Activated CD4-positive, alpha-beta T cell treated with anti-CD3 and anti-CD28 coated beads for 24 hours (primary cell): ENCODE measurements at regions not wholly inside any gene's neighbourhood (a gene's known extent, or its start where the extent isn't known, plus 50 kb on each side); places are given as distances from the start of the nearest gene placed in this dataset.
"Not testable (repeated sequence)": the region's sequence is repeated elsewhere in the genome, so short reads cannot be mapped to it uniquely, and the experiment has no call there.

Experiments
- DNase-seq, 2 donors: peaks; one replicate each; pipeline ENCODE4 v3.0.0-alpha.2; 2020; ENCODE audit warnings: low read depth in 2 of 2

DNA sequence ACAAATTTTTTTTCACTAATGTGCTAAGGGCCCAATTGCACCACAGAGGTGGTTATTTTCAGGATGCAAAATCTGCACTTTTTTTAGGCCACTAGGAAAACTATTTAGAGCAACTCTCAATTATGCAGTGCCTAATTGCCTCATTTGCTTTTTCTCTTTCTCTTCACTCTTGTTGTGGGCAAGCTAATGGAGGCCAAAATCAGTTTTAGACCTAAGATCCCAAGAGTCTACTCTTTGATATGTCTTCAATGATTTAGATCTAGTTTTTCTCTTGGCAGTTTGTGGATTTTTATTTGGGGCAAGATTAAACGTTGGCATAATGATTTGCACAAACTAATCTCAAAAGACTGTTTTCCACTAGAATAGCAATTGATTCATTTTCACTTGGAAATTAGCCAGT lies 1996.9 kb downstream of the LRRC4C start:
- DNase-seq, result no peak

DNA sequence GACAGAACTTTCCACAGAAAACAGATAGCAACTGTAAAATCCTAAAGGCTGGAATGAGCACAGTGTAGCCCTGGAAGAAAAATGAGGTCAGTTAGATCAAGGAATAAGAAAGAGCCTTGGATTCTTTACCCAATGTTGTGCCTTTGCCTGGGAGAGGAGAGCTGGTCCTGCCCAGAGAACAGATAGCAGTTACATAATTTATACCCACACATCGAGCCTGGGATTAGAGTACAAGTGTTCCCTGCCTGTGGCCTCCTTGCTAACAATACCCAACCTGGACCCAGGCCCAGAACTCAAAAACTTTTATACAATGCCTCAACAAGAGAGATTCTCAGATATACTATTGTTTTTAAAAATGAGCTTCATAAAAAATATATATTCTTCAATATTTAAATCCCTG lies 1998.4 kb downstream of the LRRC4C start:
- no peak for DNase-seq

DNA sequence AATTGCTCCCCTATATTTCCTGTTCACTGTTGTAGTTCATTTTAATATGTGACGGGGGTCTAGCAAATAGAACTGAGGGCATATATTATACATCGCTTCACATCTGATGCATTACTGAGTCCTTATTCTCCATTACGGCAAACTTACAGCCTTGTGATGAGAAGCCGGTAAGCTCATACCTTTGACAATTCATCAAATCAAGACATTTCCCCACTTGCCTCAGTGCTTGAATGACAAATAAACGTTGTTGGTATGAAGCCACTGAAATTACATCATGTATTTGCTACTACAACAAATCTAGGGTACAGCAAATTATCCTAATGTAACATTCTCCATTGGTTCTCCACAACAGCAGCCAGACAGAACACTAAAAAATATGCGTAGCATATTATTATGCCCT lies 1999.8 kb downstream of the LRRC4C start:
- no peak for DNase-seq

DNA sequence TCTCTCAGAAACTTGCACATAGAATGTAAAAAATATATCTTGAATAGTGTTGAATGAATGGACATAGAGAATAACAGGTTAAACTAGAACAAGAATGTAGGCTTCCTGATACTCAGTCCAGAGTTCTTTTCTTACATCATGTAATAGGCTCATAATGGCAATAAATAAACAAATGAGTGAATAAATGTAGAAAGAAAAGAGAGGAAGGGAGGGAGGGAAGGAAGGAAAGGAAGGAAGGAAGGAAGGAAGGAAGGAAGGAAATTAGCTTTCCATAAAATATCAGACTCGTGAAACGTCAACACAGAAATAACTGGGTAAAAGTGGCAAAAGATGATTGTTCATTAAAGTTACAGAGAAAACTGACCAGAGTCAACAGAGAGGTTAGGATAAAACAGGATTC lies 2001.0 kb downstream of the LRRC4C start:
- no peak for DNase-seq

DNA sequence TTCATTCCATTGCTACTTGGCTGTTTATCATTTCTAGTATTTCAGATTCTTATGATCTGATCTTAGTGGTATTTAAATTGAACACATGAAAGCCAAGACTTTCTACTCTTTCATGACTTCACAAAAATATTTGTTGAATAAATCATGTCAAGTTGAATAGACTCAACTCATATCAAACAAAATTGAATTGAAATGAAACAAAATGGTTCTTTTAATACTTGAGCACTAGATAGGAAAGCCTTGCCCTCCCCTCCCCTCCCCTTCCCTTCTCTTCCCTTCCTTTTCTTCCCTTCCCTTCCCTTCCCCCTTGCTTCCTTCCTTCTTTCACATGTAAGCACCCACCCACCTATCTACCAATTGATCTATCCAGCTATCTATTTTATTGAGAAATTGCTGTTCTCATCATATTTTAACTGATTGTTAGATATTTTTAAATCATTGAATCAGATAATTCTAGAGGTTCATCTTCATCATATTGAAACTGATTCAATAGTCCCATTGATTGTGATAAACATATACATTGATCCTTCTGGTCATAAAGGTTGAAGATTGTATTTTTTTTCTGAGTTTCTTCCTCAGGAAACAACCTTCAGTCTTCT lies 2015.9 kb downstream of the LRRC4C start:
- DNase-seq, result no peak

DNA sequence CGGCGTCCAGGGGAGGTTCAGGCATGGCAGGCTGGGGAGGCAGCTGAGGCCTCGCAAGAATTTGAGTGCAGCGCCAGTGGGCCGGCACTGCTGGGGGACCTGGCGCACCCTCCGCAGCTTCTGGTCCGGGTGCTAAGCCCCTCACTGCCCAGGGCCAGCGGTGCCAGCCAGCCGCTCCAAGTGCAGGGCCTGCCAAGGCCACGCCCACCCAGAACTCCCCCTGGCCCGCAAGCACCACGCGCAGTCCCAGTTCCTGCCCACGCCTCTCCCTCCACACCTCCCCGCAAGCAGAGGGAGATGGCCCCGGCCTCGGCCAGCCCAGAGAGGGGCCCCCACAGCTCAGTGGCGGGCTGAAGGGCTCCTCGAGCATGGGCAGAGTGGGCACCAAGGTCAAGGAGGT lies 2017.3 kb downstream of the LRRC4C start:
- no peak for DNase-seq

DNA sequence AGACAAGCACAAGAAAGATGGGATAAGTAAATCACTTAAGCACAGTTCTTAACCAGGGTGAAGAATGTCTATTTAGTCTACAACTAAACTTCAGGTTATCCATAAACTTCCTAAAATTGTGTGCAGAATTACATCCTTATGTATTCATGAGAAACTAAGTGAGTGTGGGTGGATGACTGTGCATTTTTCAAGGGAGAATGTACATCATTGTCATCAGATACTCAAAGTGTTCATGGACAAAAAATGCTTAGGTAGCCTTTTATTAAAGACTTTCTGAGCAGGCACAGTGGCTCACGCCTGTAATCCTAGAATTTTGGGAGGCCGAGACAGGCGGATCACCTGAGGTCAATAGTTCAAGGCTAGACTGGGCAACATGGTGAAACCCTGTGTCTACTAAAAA lies 2023.8 kb downstream of the LRRC4C start:
- no peak for DNase-seq

DNA sequence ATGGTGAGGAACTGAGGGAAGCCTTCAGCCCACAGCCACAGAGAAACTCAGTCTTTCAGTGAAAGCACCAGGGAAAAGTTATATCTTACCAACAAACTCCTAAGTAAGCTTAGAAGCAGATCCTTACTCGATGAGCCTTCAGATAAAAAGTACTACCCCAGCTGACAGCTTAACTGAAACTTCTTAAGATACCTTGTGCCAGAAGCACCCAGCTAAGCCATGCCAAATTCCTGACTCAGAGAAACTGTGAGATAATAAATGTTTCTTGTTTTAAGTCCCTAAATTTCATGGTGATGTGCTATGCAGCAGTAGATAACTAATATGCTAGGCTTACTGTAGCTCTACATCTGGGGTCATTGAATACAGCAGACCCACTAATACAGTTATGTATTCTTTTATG lies 2025.0 kb downstream of the LRRC4C start:
- DNase-seq, result no peak

DNA sequence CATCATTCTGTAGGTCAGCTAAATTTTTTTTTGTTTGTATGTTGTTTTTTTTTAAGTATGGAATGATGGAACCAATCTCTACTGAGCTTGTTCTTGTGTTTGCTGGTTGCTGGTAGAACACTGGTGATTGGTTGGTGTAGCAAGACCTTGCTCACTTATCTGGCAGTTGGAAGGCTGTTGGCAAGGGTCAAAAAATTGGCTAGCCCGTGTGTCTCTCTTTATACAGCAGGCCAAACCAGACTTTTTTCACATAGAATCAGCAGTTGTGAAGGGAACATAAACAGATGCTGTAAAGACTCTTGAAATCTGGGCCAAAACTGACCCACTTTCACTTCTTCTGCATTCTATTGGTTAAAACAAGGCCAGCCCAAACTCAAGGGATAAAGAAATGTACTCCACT lies 2026.5 kb downstream of the LRRC4C start:
- no peak for DNase-seq

DNA sequence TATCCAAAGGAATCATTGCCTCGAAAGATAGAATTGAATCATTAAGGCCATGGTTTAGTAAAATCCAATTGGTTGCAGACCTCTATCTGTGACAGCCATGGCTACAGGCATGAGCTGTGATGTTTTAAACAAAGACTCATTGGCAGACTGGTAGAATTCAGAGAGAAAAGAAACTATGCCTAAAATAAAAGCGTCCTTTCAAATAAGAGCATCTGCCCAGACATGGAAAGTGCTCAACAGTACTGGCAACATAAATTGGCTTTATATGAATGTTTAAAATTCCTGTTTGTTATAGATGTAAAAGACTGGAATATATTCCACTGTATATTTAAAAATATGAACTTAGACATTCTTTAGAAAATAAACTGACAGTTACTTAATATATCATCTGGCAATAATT lies 2034.2 kb downstream of the LRRC4C start:
- DNase-seq, result no peak

DNA sequence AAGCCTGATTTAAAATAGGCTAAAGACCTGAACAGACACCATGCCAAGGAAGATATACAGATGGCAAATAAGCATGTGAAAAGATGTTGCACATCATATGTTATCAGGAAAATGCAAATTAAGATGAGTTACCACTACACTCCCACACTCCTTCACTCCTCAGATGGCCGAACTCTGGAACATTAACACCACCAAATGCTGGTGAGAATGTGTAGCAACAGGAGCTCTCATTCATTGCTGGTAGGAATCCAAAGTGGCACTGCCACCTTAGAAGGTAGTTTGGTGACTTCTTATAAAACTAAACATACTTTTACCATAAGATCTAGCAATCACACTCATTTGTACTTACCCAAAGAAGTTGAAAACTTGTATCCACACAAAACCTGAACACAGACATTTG lies 2047.3 kb downstream of the LRRC4C start:
- DNase-seq, result no peak

DNA sequence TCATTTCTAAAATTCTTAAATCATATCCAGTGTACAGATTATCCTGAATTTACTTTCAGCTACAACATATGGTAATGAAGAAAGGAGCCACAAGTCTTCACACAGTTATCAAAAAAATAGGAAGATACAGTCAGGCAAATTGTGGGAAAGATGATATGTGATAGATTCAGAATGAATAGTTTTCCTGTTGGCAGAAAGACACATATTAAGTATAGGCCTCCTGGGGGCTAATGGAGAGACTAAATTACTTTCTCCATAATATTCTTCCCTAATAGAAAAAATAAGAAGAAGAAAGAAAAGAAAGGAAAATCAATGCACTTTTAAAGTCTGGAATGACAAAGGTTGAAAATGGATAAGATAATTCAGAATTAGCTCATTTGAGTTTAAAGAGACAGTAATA lies 2073.5 kb downstream of the LRRC4C start:
- no peak for DNase-seq

DNA sequence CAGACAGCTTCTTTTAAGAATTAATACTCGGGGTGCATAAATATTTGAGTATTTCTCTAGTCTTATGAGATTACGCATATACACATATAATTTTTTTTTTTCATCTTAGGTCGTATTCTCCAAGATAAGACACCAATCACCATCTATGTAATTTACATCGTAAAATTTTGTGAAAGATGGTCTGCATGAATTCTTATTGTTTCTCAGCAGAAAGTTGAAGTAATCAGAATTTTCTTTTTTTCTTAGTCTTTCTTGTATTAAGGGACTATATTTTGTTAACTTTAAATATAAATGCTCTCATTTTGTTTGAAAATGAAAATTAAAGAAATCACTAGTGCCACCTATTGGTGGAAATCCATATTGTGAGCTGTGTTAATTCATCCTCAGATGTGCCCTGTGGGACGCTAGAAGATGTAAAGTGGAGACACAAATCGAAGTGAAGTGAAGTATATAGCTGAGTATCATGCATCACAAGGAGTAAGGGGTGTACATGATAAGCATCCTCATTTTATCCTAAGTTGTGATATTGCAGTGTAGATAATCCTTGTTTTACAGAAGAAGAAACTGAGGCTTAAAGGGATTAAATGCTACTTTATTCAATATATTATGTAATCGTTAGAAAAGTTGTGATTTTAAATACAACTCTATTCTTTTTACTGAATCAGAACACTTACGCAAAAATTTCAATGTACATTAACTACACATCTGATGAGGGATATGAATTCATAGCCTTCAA lies 2084.3 kb downstream of the LRRC4C start:
- DNase-seq, result no peak

DNA sequence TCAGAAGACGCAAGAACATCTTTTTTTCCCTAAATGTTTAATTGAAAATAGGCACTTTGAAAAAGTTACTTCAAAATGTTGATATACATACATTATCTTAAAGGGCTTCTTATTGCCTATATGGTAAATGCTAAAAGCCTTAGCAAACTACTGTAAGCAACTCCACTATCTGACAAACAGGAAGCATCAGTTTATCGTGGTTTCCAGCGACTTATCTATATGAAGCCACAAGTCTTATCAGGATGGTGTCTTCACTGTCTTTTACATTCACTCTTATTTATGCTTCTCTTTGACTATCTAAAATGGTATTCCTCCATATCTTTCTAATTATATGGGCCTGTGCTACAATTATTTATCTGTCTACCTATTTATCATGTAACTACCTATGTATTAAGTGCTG lies 2091.9 kb downstream of the LRRC4C start:
- no peak for DNase-seq

DNA sequence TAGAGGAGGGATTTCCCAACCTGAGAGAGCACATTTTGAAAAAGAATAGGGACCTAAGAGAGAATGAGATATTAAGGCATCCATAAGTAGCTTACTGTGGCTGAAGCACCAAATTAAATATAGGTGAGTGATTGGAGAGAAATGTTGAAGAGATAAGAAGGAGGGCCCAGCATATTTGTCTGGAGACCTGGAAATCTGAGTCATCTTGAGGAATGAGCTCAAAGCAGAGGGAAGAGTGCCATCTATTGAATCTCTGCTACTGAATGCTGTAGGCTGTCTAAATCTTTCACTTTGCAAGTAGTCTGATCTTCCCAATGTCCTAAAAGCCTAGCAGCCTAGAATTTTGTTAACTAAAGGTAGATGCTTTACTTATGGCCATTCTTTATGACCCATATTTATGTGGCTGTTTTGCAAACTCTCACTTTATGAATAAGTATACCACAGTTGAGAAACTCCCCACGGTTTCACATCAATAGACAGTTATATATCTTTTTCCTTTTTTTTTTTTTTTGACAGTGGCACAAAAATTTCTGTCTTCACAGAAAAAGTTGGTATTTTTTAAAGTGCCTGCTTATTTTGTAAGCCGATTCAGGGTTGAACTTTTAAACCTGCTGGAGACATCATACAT lies 2093.5 kb downstream of the LRRC4C start:
- DNase-seq, result no peak

DNA sequence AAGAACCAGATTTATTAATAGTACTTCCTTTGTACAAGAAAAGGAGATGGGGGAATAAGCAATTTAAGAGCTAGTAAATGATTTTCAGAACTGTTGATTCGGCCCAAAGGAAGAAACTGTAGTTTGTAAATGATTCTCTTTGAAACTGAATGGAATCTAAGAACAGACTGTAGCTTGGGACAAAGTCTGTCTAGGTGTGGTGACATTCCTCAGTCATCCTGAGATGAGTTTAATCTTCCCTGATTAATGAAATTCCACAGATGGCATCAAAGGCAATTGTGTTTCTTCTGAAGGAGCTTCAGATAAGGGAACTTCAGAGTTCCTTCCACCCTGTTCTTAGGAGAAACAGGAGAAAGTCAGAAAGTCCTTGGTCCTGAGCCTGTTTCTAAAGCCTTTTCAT lies 2095.9 kb downstream of the LRRC4C start:
- DNase-seq, result no peak

DNA sequence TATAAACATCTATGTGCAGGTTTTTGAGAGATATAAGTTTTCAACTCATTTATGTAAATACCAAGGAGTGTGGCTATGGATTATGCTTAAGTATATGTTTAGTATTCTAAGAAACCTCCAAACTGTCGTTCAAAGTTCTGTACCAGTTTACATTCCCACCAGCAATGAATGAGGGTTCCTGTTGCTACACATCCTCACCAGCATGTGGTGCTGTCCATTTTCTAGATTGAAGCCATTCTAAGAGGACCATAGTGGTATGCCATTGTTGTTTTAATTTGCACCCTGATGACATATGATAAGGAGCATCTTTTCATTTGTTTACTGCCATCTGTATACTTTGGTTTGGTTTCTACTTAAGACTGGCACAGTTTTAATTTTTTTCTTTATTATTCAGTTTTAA lies 2097.9 kb downstream of the LRRC4C start:
- no peak for DNase-seq

DNA sequence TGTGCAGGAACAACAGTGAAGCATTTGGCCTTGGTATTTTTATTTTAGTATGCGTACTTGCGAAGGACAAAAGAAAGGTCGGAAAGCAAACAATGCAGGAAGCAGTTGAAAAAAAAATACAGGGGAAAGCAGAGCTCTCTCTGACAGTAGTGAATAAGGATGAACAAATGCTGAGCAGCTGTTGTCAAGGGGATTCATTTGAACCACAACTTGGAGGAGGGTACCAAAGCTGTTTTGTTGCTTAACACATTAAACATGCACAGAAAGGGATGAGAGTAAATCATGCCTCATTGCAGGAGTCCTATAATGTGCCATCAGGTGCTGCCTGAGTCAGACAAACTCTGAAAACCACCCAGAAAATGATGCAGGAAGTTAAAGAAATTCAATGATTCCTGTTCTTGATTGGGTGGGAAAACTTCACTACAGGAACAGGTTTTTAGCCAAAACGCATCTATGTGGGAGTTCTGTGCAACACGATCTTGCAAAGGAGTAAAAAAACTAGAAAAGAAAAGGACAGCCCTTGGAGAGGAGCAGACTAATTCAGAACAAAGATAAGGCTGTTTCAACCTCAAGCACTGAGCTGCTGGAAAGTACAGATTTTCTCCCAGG lies 2113.5 kb downstream of the LRRC4C start:
- DNase-seq, result no peak

DNA sequence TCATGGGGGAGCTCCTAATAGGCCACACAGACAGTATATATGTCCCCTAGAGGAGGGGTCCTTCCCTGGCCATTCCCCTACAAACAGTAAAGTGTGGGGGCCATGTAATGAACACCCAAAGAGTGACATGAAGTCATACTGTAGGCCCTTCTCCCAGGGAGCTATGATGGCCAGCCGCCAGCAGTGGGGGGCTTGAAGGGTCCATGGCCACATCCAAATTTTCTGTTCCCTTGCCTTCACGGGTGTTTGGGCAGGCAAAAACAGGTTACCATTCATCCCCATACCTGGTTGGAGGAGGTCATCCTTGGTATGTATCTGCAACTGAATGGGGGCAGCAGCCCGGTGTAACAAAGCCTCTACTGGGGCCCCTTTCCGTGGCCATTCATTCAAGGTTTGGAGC lies 2118.0 kb downstream of the LRRC4C start:
- no peak for DNase-seq

DNA sequence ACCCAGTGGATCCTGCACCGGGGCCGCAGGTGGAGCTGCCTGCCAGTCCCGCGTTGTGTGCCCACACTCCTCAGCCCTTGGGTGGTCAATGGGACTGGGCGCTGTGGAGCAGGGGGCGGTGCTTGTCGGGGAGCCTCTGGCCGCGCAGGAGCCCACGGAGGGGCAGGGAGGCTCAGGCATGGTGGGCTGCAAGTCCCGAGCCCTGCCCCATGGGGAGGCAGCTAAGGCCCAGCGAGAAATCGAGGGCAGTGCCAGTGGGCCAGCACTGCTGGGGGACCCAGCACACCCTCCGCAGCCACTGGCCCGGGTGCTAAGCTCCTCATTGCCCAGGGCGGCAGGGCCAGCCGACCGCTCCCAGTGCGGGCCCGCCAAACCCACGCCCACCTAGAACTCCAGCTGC lies 2126.4 kb downstream of the LRRC4C start:
- DNase-seq, result not testable (repeated sequence)

DNA sequence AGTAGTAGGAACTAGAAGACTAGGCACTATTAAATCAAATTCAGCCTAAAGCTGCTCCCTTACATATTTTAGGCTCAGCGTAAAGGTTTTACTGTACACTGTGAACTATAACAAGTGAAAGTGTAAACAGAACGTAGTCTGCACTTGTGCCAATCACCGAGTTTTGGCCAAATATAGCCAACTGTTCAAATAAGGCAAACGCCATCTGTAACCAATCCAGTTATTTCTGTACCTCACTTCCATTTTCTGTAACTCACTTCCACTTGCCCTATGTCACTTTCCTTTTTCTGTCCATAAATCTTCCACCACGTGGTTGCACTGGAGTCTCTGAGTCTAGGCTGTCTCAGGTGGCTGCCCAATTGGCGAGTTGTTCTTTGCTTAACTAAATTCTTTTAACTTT lies 2132.2 kb downstream of the LRRC4C start:
- DNase-seq, result no peak

DNA sequence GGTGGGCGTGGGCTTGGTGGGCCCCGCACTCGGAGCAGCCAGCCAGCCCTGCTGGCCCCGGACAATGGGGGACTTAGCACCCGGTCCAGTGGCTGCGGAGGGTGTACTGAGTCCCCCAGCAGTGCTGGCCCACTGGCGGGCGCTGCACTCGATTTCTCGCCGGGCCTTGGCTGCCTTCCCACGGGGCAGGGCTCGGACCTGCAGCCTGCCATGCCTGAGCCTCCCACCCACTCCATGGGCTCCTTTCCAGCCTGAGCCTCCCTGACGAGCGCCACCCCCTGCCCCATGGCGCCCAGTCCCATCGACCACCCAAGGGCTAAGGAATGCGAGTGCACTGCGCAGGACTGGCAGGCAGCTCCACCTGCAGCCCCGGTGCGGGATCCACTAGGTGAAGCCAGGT lies 2147.6 kb downstream of the LRRC4C start:
- not testable (repeated sequence) for DNase-seq

DNA sequence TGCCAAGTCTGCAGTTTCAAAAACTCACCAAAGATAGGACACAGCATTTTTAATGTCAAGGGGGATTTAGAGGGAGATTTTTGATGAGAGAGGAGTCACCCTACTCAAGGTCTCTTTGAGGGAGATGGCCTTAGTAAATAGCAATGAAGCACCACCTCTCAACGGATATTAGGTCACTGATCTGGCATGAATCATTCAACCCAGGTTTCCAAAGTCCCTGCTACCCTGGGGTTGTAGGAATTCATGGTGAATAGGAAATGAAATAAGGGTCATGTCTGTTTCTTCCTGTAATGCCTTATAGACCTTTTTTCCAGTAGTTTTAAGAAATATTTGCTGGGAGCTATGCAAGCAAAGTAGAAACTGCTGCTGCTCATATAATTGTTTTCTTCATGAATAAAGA lies 2154.9 kb downstream of the LRRC4C start:
- no peak for DNase-seq
